ENCODE measurements at regions not wholly inside any gene's neighbourhood (a gene's known extent, or its start where the extent isn't known, plus 50 kb on each side); places are given as distances from the start of the nearest gene placed in this dataset.

GRCh38 chr18:54503131-54503894, 87.7 kb upstream of the DYNAP start:
- TF ChIP-seq CTCF (IDR thresholded peaks at IDR 0.05) (no peak), EZH2 (IDR thresholded peaks at IDR 0.05; ENCODE audit: borderline replicate concordance, insufficient read depth, low read depth, low read length, poor library complexity, severe bottlenecking) (no peak)

All from B cell (primary cell).